Hepatocyte (in vitro differentiated cells): ENCODE measurements at regions not wholly inside any gene's neighbourhood (a gene's known extent, or its start where the extent isn't known, plus 50 kb on each side); places are given as distances from the start of the nearest gene placed in this dataset.

Source experiments
- CTCF ChIP-seq: fragments of 200-600 bp; sonication (generic); IDR thresholded peaks from 2 replicates; pipeline ENCODE4 v1.5.1; 2016; ENCODE audit warnings: antibody characterized with exemption, mild to moderate bottlenecking; ENCODE audit not compliant: poor library complexity
- EZH2phosphoT487 ChIP-seq: fragments of 200-600 bp; sonication (generic); IDR thresholded peaks from one replicate; pipeline ENCODE4 v1.6.1; 2018; ENCODE audit warnings: antibody characterized with exemption, mild to moderate bottlenecking, low read depth, moderate library complexity; ENCODE audit not compliant: unreplicated experiment, severe bottlenecking

GRCh38 chr7:69198250-69198649, 400.0 kb upstream of the AUTS2 start:
- no peak for TF ChIP-seq CTCF
- TF ChIP-seq EZH2phosphoT487, result no peak
